ENCODE measurements at regions not wholly inside any gene's neighbourhood (a gene's known extent, or its start where the extent isn't known, plus 50 kb on each side); places are given as distances from the start of the nearest gene placed in this dataset.

- Histone ChIP-seq H3K4me3 (ENCODE audit: insufficient read depth, low read depth, low read length) (no peak overlapping the region), H3K9me3 (ENCODE audit: insufficient read depth, low read depth, low read length) (no peaks in the 10 kb centered on the region), H2AFZ (ENCODE audit: low read depth, low read length) (no peak overlapping the region), H3K9ac (ENCODE audit: low read length) (no peak overlapping the region), H3K27ac (ENCODE audit: low read depth, low read length) (no peak overlapping the region), H3K79me2 (ENCODE audit: insufficient read depth, low read length) (no peaks in the 10 kb centered on the region), H4K20me1 (ENCODE audit: insufficient read depth, low read length) (no peaks in the 10 kb centered on the region), H3K36me3 (ENCODE audit: insufficient read depth, low read length) (no peaks in the 10 kb centered on the region), H3K27me3 (ENCODE audit: insufficient read depth, low read length) (peaks cover 10% of the 10 kb centered on the region), H3K4me1 (ENCODE audit: insufficient read depth, low read length) (no peaks in the 10 kb centered on the region), H3K4me2 (ENCODE audit: low read length) (no peak overlapping the region)
- Mint-ChIP-seq H3K27ac (ENCODE audit: unreplicated experiment) (no peak overlapping the region), H3K4me1 (ENCODE audit: low read depth, unreplicated experiment) (no peaks in the 10 kb centered on the region), H3K27me3 (ENCODE audit: low read depth, unreplicated experiment) (peaks cover 26% of the 10 kb centered on the region), H3K36me3 (ENCODE audit: low read depth, unreplicated experiment) (no peaks in the 10 kb centered on the region), H3K9me3 (ENCODE audit: unreplicated experiment) (no peaks in the 10 kb centered on the region), H3K4me3 (ENCODE audit: unreplicated experiment) (no peak overlapping the region)
- no peak for DNase-seq (ENCODE audit: low read depth)
- FAIRE-seq: no peak
- TF ChIP-seq, protein P1, sequence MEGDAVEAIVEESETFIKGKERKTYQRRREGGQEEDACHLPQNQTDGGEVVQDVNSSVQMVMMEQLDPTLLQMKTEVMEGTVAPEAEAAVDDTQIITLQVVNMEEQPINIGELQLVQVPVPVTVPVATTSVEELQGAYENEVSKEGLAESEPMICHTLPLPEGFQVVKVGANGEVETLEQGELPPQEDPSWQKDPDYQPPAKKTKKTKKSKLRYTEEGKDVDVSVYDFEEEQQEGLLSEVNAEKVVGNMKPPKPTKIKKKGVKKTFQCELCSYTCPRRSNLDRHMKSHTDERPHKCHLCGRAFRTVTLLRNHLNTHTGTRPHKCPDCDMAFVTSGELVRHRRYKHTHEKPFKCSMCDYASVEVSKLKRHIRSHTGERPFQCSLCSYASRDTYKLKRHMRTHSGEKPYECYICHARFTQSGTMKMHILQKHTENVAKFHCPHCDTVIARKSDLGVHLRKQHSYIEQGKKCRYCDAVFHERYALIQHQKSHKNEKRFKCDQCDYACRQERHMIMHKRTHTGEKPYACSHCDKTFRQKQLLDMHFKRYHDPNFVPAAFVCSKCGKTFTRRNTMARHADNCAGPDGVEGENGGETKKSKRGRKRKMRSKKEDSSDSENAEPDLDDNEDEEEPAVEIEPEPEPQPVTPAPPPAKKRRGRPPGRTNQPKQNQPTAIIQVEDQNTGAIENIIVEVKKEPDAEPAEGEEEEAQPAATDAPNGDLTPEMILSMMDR (IDR thresholded peaks at IDR 0.05; ENCODE audit: insufficient read depth, low read depth, low read length): no peak
- no peak for TF ChIP-seq EZH2 (IDR thresholded peaks at IDR 0.05; ENCODE audit: insufficient read depth, low read length)
Observed at GRCh38 chr14:101284711-101285110, 276.6 kb upstream of the DIO3 start.

DNA sequence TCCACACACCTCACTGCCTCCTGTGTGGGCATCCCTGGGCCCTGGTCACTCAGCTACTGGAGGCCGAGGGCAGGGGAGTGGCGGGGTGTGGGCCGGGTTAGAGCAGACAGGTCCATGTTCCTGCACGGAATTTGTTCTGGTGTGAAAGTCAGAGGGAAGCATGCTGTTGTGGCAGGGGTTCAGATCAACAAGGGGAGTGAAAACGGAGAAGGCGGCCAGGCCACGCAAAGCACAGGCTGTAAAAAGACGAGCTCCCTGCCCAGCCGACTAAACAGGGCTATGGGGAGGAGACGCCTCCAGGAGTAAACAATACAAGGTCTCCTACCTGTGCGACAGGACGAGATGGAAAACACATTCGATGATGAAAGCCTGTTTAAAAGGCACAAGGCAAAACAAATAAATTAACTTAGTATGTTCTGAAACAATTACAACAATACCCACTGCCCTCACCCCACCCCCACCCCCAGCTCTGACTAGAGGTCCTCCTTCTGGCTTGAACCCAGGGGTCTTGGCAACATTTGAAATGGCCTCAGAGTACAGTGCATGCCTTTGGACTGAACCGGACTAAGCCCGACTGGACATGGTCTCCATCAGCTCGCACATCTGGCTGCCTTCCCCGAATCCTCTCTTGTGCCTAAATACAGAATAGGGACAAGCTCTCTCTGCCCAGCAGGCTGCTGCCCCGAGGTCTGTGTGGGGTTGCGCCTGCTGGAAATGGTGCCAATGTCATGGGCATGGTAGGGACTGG, 274.9 kb upstream of the DIO3 start:
- peaks cover 35% of the 10 kb centered on the region for H3K27me3 Mint-ChIP-seq (ENCODE audit: low read depth, unreplicated experiment)

More for the DNA sequence above, 274.9 kb upstream of the DIO3 start:
- Histone ChIP-seq H3K9ac (ENCODE audit: low read length) (no peak overlapping the region), H3K27ac (ENCODE audit: low read depth, low read length) (no peak overlapping the region), H3K9me3 (ENCODE audit: insufficient read depth, low read depth, low read length) (no peaks in the 10 kb centered on the region), H3K4me3 (ENCODE audit: insufficient read depth, low read depth, low read length) (no peak overlapping the region), H4K20me1 (ENCODE audit: insufficient read depth, low read length) (no peaks in the 10 kb centered on the region), H3K36me3 (ENCODE audit: insufficient read depth, low read length) (no peaks in the 10 kb centered on the region), H3K4me1 (ENCODE audit: insufficient read depth, low read length) (no peaks in the 10 kb centered on the region), H3K4me2 (ENCODE audit: low read length) (no peak overlapping the region), H3K27me3 (ENCODE audit: insufficient read depth, low read length) (peaks cover 8% of the 10 kb centered on the region), H2AFZ (ENCODE audit: low read depth, low read length) (no peak overlapping the region), H3K79me2 (ENCODE audit: insufficient read depth, low read length) (no peaks in the 10 kb centered on the region)
- H3K9me3 Mint-ChIP-seq (ENCODE audit: unreplicated experiment): no peaks in the 10 kb centered on the region
- no peak for TF ChIP-seq EZH2 (IDR thresholded peaks at IDR 0.05; ENCODE audit: insufficient read depth, low read length)
- TF ChIP-seq, protein P1 (IDR thresholded peaks at IDR 0.05; ENCODE audit: insufficient read depth, low read depth, low read length): no peak
- H3K27ac Mint-ChIP-seq (ENCODE audit: unreplicated experiment): no peak overlapping the region
- FAIRE-seq (no peak), DNase-seq (ENCODE audit: low read depth) (no peak)
- H3K4me3 Mint-ChIP-seq (ENCODE audit: unreplicated experiment): no peak overlapping the region
- H3K36me3 Mint-ChIP-seq (ENCODE audit: low read depth, unreplicated experiment): no peaks in the 10 kb centered on the region
- H3K4me1 Mint-ChIP-seq (ENCODE audit: low read depth, unreplicated experiment): no peaks in the 10 kb centered on the region

Data from astrocyte (in vitro differentiated cells and primary cell).